GM12878 (cell line): ENCODE measurements at regions not wholly inside any gene's neighbourhood (a gene's known extent, or its start where the extent isn't known, plus 50 kb on each side); places are given as distances from the start of the nearest gene placed in this dataset.
"Not testable (repeated sequence)": the region's sequence is repeated elsewhere in the genome, so short reads cannot be mapped to it uniquely, and the experiment has no call there.

Experiments used
- ATF7 ChIP-seq: fragments of 450-650 bp; IDR thresholded peaks from 2 replicates; pipeline ENCODE4 v1.6.1; 2016; ENCODE audit warnings: low read depth, mild to moderate bottlenecking
- EP300 ChIP-seq, 2 experiments: fragments of 150-350 bp in 1 of 2; IDR thresholded peaks; 2 replicates each; pipeline ENCODE4 v1.6.1; 2011 to 2012; ENCODE audit warnings: low read depth in 2 of 2, low read length in 2 of 2, borderline replicate concordance in 1 of 2, improper control_type of control experiment in 1 of 2, inconsistent platforms in 1 of 2; ENCODE audit not compliant: control insufficient read depth in 1 of 2
- EZH2 ChIP-seq: IDR thresholded peaks from 2 replicates; pipeline ENCODE4 v1.6.1; 2012; ENCODE audit warnings: low read depth, mild to moderate bottlenecking, control low read depth, inconsistent platforms, low read length, borderline replicate concordance; ENCODE audit not compliant: control insufficient read depth
- RELA ChIP-seq: fragments of 450-650 bp; IDR thresholded peaks from 2 replicates; pipeline ENCODE4 v1.8.0; 2014; ENCODE audit warnings: borderline replicate concordance; ENCODE audit not compliant: partially characterized antibody
- SIN3A ChIP-seq: IDR thresholded peaks from 2 replicates; pipeline ENCODE4 v1.6.1; 2012; ENCODE audit warnings: low read depth, low read length, improper control_type of control experiment
- SP1 ChIP-seq: IDR thresholded peaks from one replicate; pipeline ENCODE4 v1.6.1; 2011; ENCODE audit warnings: low read depth, low read length
- TF ChIP-seq, protein P1 (sequence below): fragments of 450-650 bp; formaldehyde crosslinking; IDR thresholded peaks from 2 replicates; pipeline ENCODE4 v1.4.0; 2022; ENCODE audit warnings: mild to moderate bottlenecking, moderate library complexity
- TF ChIP-seq, protein P2 (sequence below), 3 experiments: IDR thresholded peaks in 2 of 3; conservative IDR thresholded peaks in 1 of 3; 2 replicates each; pipeline ENCODE4 v1.5.1; 2011; ENCODE audit warnings: low read depth in 3 of 3, low read length in 3 of 3, mild to moderate bottlenecking in 3 of 3, control low read depth in 2 of 3, moderate library complexity in 2 of 3, inconsistent platforms in 1 of 3, mixed read lengths in 1 of 3; ENCODE audit not compliant: control insufficient read depth in 2 of 3, insufficient read depth in 1 of 3; ENCODE audit errors: extremely low read depth in 1 of 3

- TF ChIP-seq EZH2; RELA; EP300 (IDR thresholded peaks at IDR 0.05; ENCODE audit: borderline replicate concordance in 1 of 2, control insufficient read depth in 1 of 2, low read depth in 2 of 2, low read length in 2 of 2); SP1; ATF7; SIN3A: not testable (repeated sequence)
- TF ChIP-seq, protein P1, sequence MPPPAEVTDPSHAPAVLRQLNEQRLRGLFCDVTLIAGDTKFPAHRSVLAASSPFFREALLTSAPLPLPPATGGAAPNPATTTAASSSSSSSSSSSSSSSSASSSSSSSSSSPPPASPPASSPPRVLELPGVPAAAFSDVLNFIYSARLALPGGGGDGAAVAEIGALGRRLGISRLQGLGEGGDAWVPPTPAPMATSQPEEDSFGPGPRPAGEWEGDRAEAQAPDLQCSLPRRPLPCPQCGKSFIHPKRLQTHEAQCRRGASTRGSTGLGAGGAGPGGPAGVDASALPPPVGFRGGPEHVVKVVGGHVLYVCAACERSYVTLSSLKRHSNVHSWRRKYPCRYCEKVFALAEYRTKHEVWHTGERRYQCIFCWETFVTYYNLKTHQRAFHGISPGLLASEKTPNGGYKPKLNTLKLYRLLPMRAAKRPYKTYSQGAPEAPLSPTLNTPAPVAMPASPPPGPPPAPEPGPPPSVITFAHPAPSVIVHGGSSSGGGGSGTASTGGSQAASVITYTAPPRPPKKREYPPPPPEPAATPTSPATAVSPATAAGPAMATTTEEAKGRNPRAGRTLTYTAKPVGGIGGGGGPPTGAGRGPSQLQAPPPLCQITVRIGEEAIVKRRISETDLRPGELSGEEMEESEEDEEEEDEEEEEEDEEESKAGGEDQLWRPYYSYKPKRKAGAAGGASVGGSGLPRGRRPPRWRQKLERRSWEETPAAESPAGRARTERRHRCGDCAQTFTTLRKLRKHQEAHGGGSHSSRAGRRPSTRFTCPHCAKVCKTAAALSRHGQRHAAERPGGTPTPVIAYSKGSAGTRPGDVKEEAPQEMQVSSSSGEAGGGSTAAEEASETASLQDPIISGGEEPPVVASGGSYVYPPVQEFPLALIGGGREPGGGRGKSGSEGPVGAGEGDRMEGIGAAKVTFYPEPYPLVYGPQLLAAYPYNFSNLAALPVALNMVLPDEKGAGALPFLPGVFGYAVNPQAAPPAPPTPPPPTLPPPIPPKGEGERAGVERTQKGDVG: not testable (repeated sequence)
- TF ChIP-seq, protein P2, sequence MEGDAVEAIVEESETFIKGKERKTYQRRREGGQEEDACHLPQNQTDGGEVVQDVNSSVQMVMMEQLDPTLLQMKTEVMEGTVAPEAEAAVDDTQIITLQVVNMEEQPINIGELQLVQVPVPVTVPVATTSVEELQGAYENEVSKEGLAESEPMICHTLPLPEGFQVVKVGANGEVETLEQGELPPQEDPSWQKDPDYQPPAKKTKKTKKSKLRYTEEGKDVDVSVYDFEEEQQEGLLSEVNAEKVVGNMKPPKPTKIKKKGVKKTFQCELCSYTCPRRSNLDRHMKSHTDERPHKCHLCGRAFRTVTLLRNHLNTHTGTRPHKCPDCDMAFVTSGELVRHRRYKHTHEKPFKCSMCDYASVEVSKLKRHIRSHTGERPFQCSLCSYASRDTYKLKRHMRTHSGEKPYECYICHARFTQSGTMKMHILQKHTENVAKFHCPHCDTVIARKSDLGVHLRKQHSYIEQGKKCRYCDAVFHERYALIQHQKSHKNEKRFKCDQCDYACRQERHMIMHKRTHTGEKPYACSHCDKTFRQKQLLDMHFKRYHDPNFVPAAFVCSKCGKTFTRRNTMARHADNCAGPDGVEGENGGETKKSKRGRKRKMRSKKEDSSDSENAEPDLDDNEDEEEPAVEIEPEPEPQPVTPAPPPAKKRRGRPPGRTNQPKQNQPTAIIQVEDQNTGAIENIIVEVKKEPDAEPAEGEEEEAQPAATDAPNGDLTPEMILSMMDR (IDR thresholded peaks at IDR 0.05 in 2 of 3, conservative IDR thresholded peaks at IDR 0.05 in 1 of 3; ENCODE audit: control insufficient read depth in 2 of 3, extremely low read depth in 1 of 3, insufficient read depth in 1 of 3, low read depth in 3 of 3, low read length in 3 of 3): not testable (repeated sequence)
These were observed 140.4 kb upstream of the B3GAT2 start for GRCh38 chr6:71097264-71097663.
